ENCODE measurements at regions not wholly inside any gene's neighbourhood (a gene's known extent, or its start where the extent isn't known, plus 50 kb on each side); places are given as distances from the start of the nearest gene placed in this dataset.

DNA sequence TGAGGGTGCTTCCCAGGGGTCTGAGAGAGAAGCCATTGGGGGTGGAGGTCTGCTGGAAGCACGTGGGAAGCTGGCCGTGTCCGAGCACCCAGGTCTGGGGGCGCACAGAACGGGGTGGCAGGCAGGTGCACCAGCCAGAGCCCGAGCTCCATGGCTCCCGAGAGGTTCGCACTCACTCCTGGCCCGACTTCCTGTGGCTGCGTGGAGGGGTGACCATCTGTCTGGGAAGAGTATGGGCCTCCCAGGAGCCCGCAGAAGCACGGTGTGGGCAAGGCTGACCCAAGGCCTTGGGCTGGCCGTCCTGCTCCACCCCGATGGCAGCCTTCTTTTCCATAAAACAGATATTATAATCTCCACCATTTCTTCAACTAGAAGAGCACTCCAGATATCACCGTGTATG is 256.0 kb upstream of the B3GAT1 start:
- ATAC-seq: no peak
- Mint-ChIP-seq H3K4me1 (no peaks in the 10 kb centered on the region), H3K27me3 (peaks cover 6 to 40% (median 8%) of the 10 kb centered on the region in 5 donors), H3K36me3 (no peaks in the 10 kb centered on the region), H3K9me3 (peaks cover 0 to 2% (median 0%) of the 10 kb centered on the region in 9 donors), H3K4me3 (no peak overlapping the region), H3K27ac (no peak overlapping the region)
- POLR2A ChIA-PET: no interaction called here
- no peak for DNase-seq

DNA sequence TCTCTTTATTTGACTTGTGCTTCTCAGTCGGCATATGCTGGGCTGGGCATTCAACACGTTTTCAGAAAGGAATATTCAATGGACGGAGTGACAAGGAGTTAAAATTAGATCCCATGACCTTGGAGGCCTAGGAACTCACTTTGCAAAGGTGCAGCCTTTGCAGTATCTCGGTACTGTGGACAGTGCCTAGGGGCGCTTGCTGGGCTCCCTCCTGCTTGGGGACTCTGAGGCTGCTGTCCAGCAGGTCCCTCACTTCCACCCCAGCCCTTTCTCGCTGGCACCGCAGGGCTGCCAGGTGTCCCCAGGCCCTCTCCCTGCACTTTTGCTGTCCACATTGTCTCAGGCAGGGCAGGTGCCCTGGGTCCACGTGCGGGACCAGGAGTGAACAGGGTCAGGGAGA is 255.5 kb upstream of the B3GAT1 start:
- Mint-ChIP-seq H3K27ac (no peak overlapping the region), H3K4me3 (no peak overlapping the region), H3K9me3 (peaks cover 0 to 2% (median 0%) of the 10 kb centered on the region in 9 donors), H3K4me1 (no peaks in the 10 kb centered on the region), H3K27me3 (peaks cover 6 to 40% (median 11%) of the 10 kb centered on the region in 5 donors), H3K36me3 (no peaks in the 10 kb centered on the region)
- ATAC-seq (no peak), DNase-seq (no peak)
- POLR2A ChIA-PET: no interaction called here

DNA sequence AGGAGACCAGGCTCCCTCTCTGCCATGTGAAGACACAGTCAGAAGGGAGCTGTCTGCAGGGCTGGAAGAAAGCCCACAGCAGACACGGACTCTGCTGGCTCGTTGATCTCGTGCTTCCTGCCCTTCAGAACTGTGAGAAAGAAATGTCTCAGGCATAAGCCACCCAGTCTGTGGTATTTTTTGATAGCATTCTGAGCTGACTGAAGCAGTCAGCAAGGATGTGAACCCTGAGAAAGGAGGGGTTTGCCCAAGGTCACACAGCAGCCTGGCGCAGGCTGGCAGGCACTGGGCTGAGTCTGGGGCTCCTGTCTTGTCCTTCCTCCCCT is 255.1 kb upstream of the B3GAT1 start:
- H3K27ac Mint-ChIP-seq: no peak overlapping the region
- ATAC-seq (no peak), DNase-seq (no peak)
- no peaks in the 10 kb centered on the region for H3K36me3 Mint-ChIP-seq
- H3K27me3 Mint-ChIP-seq: peaks cover 5 to 37% (median 11%) of the 10 kb centered on the region in 5 donors
- H3K9me3 Mint-ChIP-seq: peaks cover 0 to 6% (median 0%) of the 10 kb centered on the region in 9 donors
- H3K4me3 Mint-ChIP-seq: no peak overlapping the region
- no peaks in the 10 kb centered on the region for H3K4me1 Mint-ChIP-seq
- POLR2A ChIA-PET: no interaction called here

DNA sequence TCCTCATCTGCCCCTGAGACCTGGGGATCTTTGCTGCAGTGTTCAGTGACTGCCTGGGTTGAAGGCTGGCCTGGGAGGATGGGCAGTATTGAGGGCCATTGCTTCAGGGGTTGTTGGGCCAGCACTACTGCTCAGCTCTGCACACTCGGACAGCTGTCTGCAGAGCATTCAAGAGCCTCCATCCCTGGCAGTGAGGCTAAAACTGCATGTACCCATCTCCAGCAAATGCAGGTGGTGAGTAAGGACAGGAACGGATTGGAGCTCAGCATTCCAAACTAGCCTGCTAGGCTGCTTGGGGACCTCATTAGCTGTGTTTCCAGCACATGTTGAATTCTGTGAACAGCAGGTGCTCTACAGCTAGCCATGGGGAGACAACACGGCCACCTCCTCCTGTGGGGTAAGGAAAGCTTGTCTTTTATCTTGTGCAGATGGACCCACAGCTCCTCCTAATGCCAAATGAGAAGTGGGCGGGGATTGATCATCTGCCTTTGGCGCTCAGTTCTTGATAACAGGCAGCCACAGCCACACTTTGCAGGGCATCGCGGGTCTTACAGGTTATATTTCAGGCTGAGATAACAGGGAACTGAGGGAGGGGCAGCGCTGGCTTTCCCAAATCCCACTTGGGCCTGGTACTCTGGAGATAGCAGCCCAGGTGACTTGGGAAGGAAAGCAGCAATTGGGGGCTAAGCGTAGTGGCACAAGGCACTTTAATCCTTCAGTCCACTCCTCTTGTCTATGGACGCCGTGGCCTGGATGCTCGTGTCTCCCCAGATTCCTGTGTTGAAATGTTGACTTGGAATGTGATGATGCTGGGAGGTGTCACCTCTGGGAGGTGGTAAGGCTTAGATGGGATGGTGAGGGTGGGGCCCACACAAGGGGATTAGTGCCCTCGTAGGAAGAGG is 254.5 kb upstream of the B3GAT1 start:
- H3K36me3 Mint-ChIP-seq: peaks cover 0 to 2% (median 0%) of the 10 kb centered on the region in 3 donors
- peaks cover 2 to 31% (median 11%) of the 10 kb centered on the region in 5 donors for H3K27me3 Mint-ChIP-seq
- POLR2A ChIA-PET: no interaction called here
- no peak overlapping the region for H3K4me3 Mint-ChIP-seq
- DNase-seq: no peak
- H3K9me3 Mint-ChIP-seq: peaks cover 0 to 12% (median 2%) of the 10 kb centered on the region in 9 donors
- ATAC-seq: no peak
- no peaks in the 10 kb centered on the region for H3K4me1 Mint-ChIP-seq
- no peak overlapping the region for H3K27ac Mint-ChIP-seq

DNA sequence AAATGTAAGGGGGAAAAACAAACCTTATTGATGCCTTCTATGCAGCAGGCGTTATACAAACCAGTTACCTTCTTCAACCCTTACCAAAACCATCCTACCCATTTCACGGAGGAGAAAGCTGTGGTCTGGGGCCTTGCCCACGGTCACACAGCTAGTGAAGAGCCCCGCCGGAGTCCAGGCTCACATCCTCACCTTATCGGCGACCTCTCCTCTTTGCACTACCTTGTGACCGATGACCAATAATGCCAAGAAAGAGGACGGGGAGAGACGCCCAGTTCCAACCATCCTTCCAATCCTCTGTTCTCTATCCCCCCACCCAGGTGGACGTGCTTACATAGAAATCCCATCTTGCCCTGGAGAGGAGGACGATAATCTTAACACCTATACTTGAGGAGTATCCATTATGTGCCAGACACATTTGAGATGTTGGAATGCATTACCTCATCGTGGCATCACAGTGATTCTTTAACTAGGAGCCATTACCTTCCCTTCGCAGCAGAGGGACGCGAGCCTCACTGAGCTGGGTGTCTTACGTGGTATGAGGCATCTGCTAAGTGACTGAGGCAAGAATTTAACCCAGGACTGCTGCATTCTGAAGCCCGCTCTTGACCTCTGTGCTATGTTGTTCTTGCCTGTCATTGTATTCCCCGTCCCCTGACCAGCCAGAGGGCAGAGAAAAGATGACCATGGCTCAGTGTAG is 253.7 kb upstream of the B3GAT1 start:
- peaks cover 0 to 3% (median 2%) of the 10 kb centered on the region in 3 donors for H3K36me3 Mint-ChIP-seq
- no peak for DNase-seq
- H3K9me3 Mint-ChIP-seq: peaks cover 0 to 16% (median 2%) of the 10 kb centered on the region in 9 donors
- no peaks in the 10 kb centered on the region for H3K4me1 Mint-ChIP-seq
- H3K27me3 Mint-ChIP-seq: peaks cover 2 to 24% (median 6%) of the 10 kb centered on the region in 5 donors
- ATAC-seq: no peak
- no peak overlapping the region for H3K4me3 Mint-ChIP-seq
- POLR2A ChIA-PET: no interaction called here
- no peak overlapping the region for H3K27ac Mint-ChIP-seq

DNA sequence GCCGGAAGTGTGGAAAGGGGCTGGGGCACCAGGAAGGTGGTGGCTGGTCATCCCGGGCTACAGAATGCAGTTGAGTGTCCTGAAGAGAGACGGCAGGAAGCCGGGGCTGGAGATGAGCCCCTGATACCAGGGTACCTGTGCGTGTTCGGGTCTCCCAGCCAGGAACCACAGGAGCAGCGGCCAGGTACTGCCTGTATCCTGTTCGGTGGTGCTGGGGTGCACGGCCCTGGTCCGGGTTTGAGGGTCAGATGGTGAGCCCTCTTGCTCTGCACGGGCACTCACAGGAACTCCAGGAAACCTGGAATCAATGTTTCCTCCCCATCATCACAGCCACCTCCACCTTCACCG is 253.1 kb upstream of the B3GAT1 start:
- Mint-ChIP-seq H3K36me3 (peaks cover 0 to 8% (median 2%) of the 10 kb centered on the region in 3 donors), H3K9me3 (peaks cover 0 to 22% (median 7%) of the 10 kb centered on the region in 9 donors), H3K4me3 (no peak overlapping the region), H3K27ac (no peak overlapping the region), H3K4me1 (no peaks in the 10 kb centered on the region), H3K27me3 (peaks cover 2 to 20% (median 7%) of the 10 kb centered on the region in 5 donors)
- ATAC-seq: no peak
- POLR2A ChIA-PET: no interaction called here
- no peak for DNase-seq

DNA sequence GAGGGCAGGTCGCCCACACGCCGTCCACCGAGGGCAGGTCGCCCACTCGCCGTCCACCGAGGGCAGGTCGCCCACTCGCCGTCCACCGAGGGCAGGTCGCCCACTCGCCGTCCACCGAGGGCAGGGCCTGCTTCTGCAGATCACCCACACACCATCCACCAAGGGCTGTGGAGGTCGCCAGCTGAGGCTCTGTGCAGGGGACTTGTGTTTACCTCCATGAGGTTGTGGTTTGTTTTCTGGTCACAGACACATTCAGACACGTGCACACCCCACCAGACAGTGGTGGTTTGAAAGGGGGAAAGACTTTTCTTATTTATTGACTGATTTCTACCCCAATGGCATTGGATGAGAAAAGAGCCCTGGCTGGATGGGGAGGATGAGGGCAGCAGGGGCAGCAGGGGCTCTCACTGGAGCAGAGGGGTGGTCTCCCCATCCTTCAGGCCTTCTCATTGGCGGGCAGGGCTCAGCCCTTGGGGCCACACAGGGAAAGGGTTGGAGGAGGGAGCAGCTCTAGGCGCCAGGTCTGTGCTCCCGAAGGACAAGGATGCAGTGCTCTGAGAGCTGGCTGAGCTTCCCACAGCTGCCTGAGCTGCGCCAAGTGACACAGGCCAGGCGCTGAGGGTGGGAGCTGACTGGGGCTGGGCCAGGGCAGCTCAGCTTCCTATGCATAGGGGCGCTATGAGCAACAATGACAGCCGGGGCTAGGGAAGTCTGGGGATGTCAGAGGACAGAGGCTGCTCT is 252.6 kb upstream of the B3GAT1 start:
- Mint-ChIP-seq H3K27me3 (peaks cover 2 to 15% (median 7%) of the 10 kb centered on the region in 5 donors), H3K27ac (no peak overlapping the region), H3K9me3 (peaks cover 0 to 27% (median 8%) of the 10 kb centered on the region in 9 donors), H3K36me3 (peaks cover 0 to 10% (median 2%) of the 10 kb centered on the region in 3 donors), H3K4me1 (no peaks in the 10 kb centered on the region), H3K4me3 (no peak overlapping the region)
- DNase-seq (no peak), ATAC-seq (no peak)
- POLR2A ChIA-PET: no interaction called here

DNA sequence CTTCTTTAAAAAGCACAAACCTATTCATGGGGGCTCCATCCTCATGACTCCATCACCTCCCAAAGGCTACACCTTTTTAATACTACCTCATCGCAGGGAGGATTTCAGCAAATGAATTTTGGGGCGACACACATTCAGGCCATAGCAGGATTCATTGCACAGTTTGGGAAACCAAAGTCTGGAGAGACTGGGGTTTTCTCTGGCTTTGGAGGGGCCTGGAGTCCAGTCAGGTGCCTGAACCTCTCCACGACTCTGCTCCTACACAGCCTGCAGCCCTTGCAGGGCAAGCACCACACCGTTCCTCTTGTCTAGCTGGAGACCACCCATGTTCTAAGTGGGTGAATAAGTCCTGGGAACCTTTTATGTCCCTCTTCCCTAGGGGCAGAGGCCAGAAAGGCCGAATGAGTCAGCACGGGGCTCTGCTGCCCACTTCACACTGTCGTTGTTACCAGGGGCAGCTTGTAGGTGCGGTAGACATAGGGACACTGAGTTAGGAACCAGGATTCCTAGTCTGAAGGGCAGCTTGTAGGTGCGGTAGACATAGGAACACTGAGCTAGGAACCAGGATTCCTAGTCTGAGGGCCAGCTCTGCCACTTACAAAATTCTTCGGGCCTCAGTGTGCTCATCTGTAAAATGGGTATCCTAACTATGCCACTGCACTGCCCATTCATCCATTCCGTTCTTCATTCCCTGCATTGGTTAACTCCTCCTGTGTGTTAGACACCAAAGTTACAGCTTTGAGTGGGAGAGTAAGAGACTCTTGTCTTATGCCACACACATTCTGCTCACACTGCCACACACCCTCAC is 251.7 kb upstream of the B3GAT1 start:
- Mint-ChIP-seq H3K36me3 (peaks cover 0 to 10% (median 2%) of the 10 kb centered on the region in 3 donors), H3K4me3 (no peak overlapping the region), H3K4me1 (no peaks in the 10 kb centered on the region), H3K9me3 (peaks cover 0 to 31% (median 8%) of the 10 kb centered on the region in 9 donors), H3K27ac (no peak overlapping the region), H3K27me3 (peaks cover 2 to 9% (median 6%) of the 10 kb centered on the region in 5 donors)
- DNase-seq: no peak
- ATAC-seq: no peak
- POLR2A ChIA-PET: no interaction called here

DNA sequence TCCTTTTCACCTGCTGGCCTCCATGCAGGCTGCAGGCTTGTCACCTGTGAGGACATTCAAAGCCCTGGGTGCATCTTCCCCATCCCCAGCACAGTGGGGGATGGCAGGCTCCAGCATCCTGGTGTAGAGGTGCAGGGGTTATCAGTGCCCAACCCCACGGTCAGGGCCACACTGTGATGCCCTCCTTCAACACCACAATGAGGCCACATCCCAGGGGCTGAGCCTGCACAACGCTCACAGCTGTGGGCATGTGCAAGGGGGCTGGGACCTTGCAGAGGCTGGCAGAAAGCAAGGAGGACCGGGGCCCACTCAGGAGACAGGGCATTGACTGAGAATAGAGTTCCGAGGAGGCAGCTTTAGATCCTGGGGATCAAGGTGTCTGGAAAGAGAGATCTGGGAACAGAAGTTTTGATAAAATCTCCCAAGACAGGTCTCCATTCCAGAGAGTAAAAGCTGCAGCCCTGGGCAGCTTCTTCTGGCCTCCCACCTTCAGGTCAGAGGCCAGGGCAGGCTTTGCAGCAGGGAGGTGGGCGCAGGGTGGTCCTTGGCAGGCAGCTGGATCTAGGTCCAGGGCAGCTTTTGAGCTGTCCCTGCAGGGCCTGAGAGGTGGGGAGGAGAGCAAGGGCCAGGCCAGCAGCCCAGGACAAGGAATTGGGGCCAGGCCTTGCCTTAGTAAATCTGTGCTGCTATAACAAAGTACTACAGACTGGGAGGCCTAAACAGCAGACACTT is 250.8 kb upstream of the B3GAT1 start:
- Mint-ChIP-seq H3K36me3 (peaks cover 0 to 10% (median 2%) of the 10 kb centered on the region in 3 donors), H3K9me3 (peaks cover 0 to 31% (median 8%) of the 10 kb centered on the region in 9 donors), H3K27me3 (peaks cover 0 to 3% (median 3%) of the 10 kb centered on the region in 5 donors), H3K4me1 (peaks cover 0 to 2% (median 0%) of the 10 kb centered on the region in 4 donors), H3K27ac (no peak overlapping the region), H3K4me3 (no peak overlapping the region)
- POLR2A ChIA-PET: no interaction called here
- DNase-seq (no peak), ATAC-seq (no peak)

DNA sequence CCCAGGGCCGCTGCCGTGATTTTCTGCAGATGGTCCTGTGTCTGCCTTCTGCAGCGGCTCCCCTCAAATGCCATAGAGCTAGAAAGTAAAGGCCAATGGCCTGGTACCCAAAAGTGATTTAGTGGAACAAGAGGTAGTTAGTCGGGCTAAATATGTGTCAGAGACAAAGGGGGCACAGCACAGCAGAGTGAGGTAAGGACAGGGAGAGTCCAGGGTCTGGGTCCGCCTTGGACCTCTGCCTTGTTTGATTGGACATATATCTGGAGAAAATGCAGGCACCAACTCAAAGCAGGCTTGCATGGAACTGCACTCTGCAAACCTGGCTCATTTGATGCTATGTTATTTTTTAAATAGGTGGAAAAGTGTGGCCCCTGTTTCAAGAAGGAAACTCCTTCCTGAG is 249.6 kb upstream of the B3GAT1 start:
- no peak for ATAC-seq
- H3K27me3 Mint-ChIP-seq: peaks cover 0 to 3% (median 2%) of the 10 kb centered on the region in 5 donors
- peaks cover 0 to 8% (median 0%) of the 10 kb centered on the region in 4 donors for H3K4me1 Mint-ChIP-seq
- DNase-seq: no peak
- peaks cover 0 to 10% (median 2%) of the 10 kb centered on the region in 3 donors for H3K36me3 Mint-ChIP-seq
- no peak overlapping the region for H3K27ac Mint-ChIP-seq
- peaks cover 0 to 31% (median 10%) of the 10 kb centered on the region in 9 donors for H3K9me3 Mint-ChIP-seq
- POLR2A ChIA-PET: no interaction called here
- H3K4me3 Mint-ChIP-seq: no peak overlapping the region

DNA sequence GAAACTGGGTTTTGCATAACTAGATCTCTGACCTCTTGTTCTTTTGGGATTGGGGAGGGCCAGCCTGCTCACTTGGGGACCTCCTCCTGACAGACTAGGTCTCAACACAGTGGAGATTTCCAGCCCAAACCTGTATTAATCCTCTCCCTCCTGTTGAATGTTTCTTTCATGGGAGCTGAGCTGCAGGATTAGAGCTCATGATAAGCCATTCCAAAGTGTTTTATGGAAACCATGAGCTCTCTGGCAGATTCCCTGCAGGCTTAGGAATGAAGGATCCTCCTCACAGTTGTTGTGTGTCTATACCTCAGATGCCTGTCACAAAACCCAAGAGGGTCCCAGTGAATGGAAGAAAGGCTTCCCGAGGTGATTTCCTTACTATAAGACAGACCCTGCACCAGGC is 248.4 kb upstream of the B3GAT1 start:
- peaks cover 5 to 31% (median 12%) of the 10 kb centered on the region in 9 donors for H3K9me3 Mint-ChIP-seq
- POLR2A ChIA-PET: no interaction called here
- H3K4me1 Mint-ChIP-seq: peaks cover 4 to 16% (median 8%) of the 10 kb centered on the region in 4 donors
- H3K27me3 Mint-ChIP-seq: peaks cover 0 to 3% (median 2%) of the 10 kb centered on the region in 5 donors
- no peak overlapping the region for H3K27ac Mint-ChIP-seq
- ATAC-seq (no peak), DNase-seq (no peak)
- no peak overlapping the region for H3K4me3 Mint-ChIP-seq
- H3K36me3 Mint-ChIP-seq: peaks cover 0 to 10% (median 2%) of the 10 kb centered on the region in 3 donors
